NCI-H2029 treated with DMSO at 0.1 percent for 48 hours (cell line): ENCODE measurements at regions not wholly inside any gene's neighbourhood (a gene's known extent, or its start where the extent isn't known, plus 50 kb on each side); places are given as distances from the start of the nearest gene placed in this dataset.
"Not testable (repeated sequence)": the region's sequence is repeated elsewhere in the genome, so short reads cannot be mapped to it uniquely, and the experiment has no call there.

ENCODE experiments used
- DNase-seq: peaks from one replicate; lab custom pipeline; 2025; lab: John Stamatoyannopoulos, UW

GRCh38 chr14:101616202-101616601, 54.9 kb downstream of the DIO3 start:
- no peak for DNase-seq

GRCh38 chr14:101619484-101619883, 58.2 kb downstream of the DIO3 start:
- no peak for DNase-seq

GRCh38 chr14:101620031-101620788, 58.9 kb downstream of the DIO3 start:
- no peak for DNase-seq

GRCh38 chr14:101620821-101621785, 59.8 kb downstream of the DIO3 start:
- DNase-seq: no peak

GRCh38 chr14:101622251-101623076, 61.2 kb downstream of the DIO3 start:
- no peak for DNase-seq

- DNase-seq: no peak
Measured at GRCh38 chr14:101623077-101623372, 61.7 kb downstream of the DIO3 start.

GRCh38 chr14:101623685-101624444, 62.6 kb downstream of the DIO3 start:
- DNase-seq: no peak

GRCh38 chr14:101624536-101624935, 63.2 kb downstream of the DIO3 start:
- no peak for DNase-seq

GRCh38 chr14:101625336-101626097, 64.2 kb downstream of the DIO3 start:
- DNase-seq: no peak

GRCh38 chr14:101626331-101626730, 65.0 kb downstream of the DIO3 start:
- no peak for DNase-seq

GRCh38 chr14:101627915-101628262, 66.6 kb downstream of the DIO3 start:
- DNase-seq: no peak

GRCh38 chr14:101628471-101628966, 67.2 kb downstream of the DIO3 start:
- no peak for DNase-seq

GRCh38 chr14:101628975-101629374, 67.7 kb downstream of the DIO3 start:
- DNase-seq: no peak

- DNase-seq: no peak
Measured at GRCh38 chr14:101630056-101630965, 69.0 kb downstream of the DIO3 start.

GRCh38 chr14:101631199-101631598, 69.9 kb downstream of the DIO3 start:
- no peak for DNase-seq

- not testable (repeated sequence) for DNase-seq
Measured at GRCh38 chr14:101631970-101632369, 70.7 kb downstream of the DIO3 start.

GRCh38 chr14:101632520-101632919, 71.2 kb downstream of the DIO3 start:
- DNase-seq: no peak

GRCh38 chr14:101633276-101633675, 72.0 kb downstream of the DIO3 start:
- no peak for DNase-seq

GRCh38 chr14:101634202-101634849, 73.0 kb downstream of the DIO3 start:
- DNase-seq: no peak
